ENCODE measurements at regions not wholly inside any gene's neighbourhood (a gene's known extent, or its start where the extent isn't known, plus 50 kb on each side); places are given as distances from the start of the nearest gene placed in this dataset.

- TF ChIP-seq CTCF (IDR thresholded peaks at IDR 0.05; ENCODE audit: insufficient read depth, low read depth, low read length) (no peak), EZH2 (IDR thresholded peaks at IDR 0.05; ENCODE audit: insufficient read depth, low read length) (no peak)
- Histone ChIP-seq H3K4me3 (ENCODE audit: insufficient read depth, low read depth, low read length) (no peak overlapping the region), H3K9ac (ENCODE audit: low read length) (no peak overlapping the region), H3K79me2 (ENCODE audit: insufficient read depth, low read length) (no peaks in the 10 kb centered on the region), H3K4me2 (ENCODE audit: low read length) (no peak overlapping the region), H3K27me3 (ENCODE audit: insufficient read depth, low read length) (no peaks in the 10 kb centered on the region), H3K9me3 (ENCODE audit: insufficient read depth, low read depth, low read length) (peaks cover 10% of the 10 kb centered on the region), H3K36me3 (ENCODE audit: insufficient read depth, low read length) (no peaks in the 10 kb centered on the region), H3K4me1 (ENCODE audit: insufficient read depth, low read length) (no peaks in the 10 kb centered on the region), H3K27ac (ENCODE audit: low read depth, low read length) (no peak overlapping the region), H2AFZ (ENCODE audit: low read depth, low read length) (no peak overlapping the region), H4K20me1 (ENCODE audit: insufficient read depth, low read length) (no peaks in the 10 kb centered on the region)
- no peaks in the 10 kb centered on the region for H3K9me3 Mint-ChIP-seq (ENCODE audit: unreplicated experiment)
- DNase-seq (ENCODE audit: low read depth), result no peak
- no peaks in the 10 kb centered on the region for H3K4me1 Mint-ChIP-seq (ENCODE audit: low read depth, unreplicated experiment)
- FAIRE-seq, result no peak
- no peaks in the 10 kb centered on the region for H3K36me3 Mint-ChIP-seq (ENCODE audit: low read depth, unreplicated experiment)
- H3K27ac Mint-ChIP-seq (ENCODE audit: unreplicated experiment), result no peak overlapping the region
- H3K4me3 Mint-ChIP-seq (ENCODE audit: unreplicated experiment), result no peak overlapping the region
- H3K27me3 Mint-ChIP-seq (ENCODE audit: low read depth, unreplicated experiment), result peaks cover 56% of the 10 kb centered on the region
Measured at GRCh38 chr11:134756811-134757540, 344.9 kb upstream of the B3GAT1 start.

- Histone ChIP-seq H3K4me3 (ENCODE audit: insufficient read depth, low read depth, low read length) (no peak overlapping the region), H3K9me3 (ENCODE audit: insufficient read depth, low read depth, low read length) (peaks cover 10% of the 10 kb centered on the region), H3K79me2 (ENCODE audit: insufficient read depth, low read length) (no peaks in the 10 kb centered on the region), H3K4me2 (ENCODE audit: low read length) (no peak overlapping the region), H3K36me3 (ENCODE audit: insufficient read depth, low read length) (no peaks in the 10 kb centered on the region), H4K20me1 (ENCODE audit: insufficient read depth, low read length) (no peaks in the 10 kb centered on the region), H3K9ac (ENCODE audit: low read length) (no peak overlapping the region), H3K27me3 (ENCODE audit: insufficient read depth, low read length) (no peaks in the 10 kb centered on the region), H3K27ac (ENCODE audit: low read depth, low read length) (no peak overlapping the region), H3K4me1 (ENCODE audit: insufficient read depth, low read length) (no peaks in the 10 kb centered on the region), H2AFZ (ENCODE audit: low read depth, low read length) (no peak overlapping the region)
- DNase-seq (ENCODE audit: low read depth), result no peak
- Mint-ChIP-seq H3K27me3 (ENCODE audit: low read depth, unreplicated experiment) (peaks cover 65% of the 10 kb centered on the region), H3K27ac (ENCODE audit: unreplicated experiment) (no peak overlapping the region), H3K4me1 (ENCODE audit: low read depth, unreplicated experiment) (no peaks in the 10 kb centered on the region), H3K4me3 (ENCODE audit: unreplicated experiment) (no peak overlapping the region), H3K36me3 (ENCODE audit: low read depth, unreplicated experiment) (no peaks in the 10 kb centered on the region), H3K9me3 (ENCODE audit: unreplicated experiment) (no peaks in the 10 kb centered on the region)
- no peak for FAIRE-seq
- no peak for TF ChIP-seq EZH2 (IDR thresholded peaks at IDR 0.05; ENCODE audit: insufficient read depth, low read length)
- no peak for TF ChIP-seq CTCF (IDR thresholded peaks at IDR 0.05; ENCODE audit: insufficient read depth, low read depth, low read length)
Measured at GRCh38 chr11:134755535-134755934, 343.5 kb upstream of the B3GAT1 start.

GRCh38 chr11:134754521-134755198 is 342.6 kb upstream of the B3GAT1 start:
- Histone ChIP-seq H3K9ac (ENCODE audit: low read length) (no peak overlapping the region), H2AFZ (ENCODE audit: low read depth, low read length) (no peak overlapping the region), H3K4me3 (ENCODE audit: insufficient read depth, low read depth, low read length) (no peak overlapping the region), H3K4me2 (ENCODE audit: low read length) (no peak overlapping the region), H3K79me2 (ENCODE audit: insufficient read depth, low read length) (no peaks in the 10 kb centered on the region), H3K36me3 (ENCODE audit: insufficient read depth, low read length) (no peaks in the 10 kb centered on the region), H3K27ac (ENCODE audit: low read depth, low read length) (no peak overlapping the region), H3K9me3 (ENCODE audit: insufficient read depth, low read depth, low read length) (peaks cover 10% of the 10 kb centered on the region), H3K4me1 (ENCODE audit: insufficient read depth, low read length) (no peaks in the 10 kb centered on the region), H4K20me1 (ENCODE audit: insufficient read depth, low read length) (no peaks in the 10 kb centered on the region), H3K27me3 (ENCODE audit: insufficient read depth, low read length) (no peaks in the 10 kb centered on the region)
- no peak overlapping the region for H3K4me3 Mint-ChIP-seq (ENCODE audit: unreplicated experiment)
- peaks cover 71% of the 10 kb centered on the region for H3K27me3 Mint-ChIP-seq (ENCODE audit: low read depth, unreplicated experiment)
- no peak overlapping the region for H3K27ac Mint-ChIP-seq (ENCODE audit: unreplicated experiment)
- TF ChIP-seq EZH2 (IDR thresholded peaks at IDR 0.05; ENCODE audit: insufficient read depth, low read length), result no peak
- no peak for TF ChIP-seq CTCF (IDR thresholded peaks at IDR 0.05; ENCODE audit: insufficient read depth, low read depth, low read length)
- H3K36me3 Mint-ChIP-seq (ENCODE audit: low read depth, unreplicated experiment), result peaks cover 1% of the 10 kb centered on the region
- DNase-seq (ENCODE audit: low read depth) (no peak), FAIRE-seq (no peak)
- H3K9me3 Mint-ChIP-seq (ENCODE audit: unreplicated experiment), result peaks cover 2% of the 10 kb centered on the region
- H3K4me1 Mint-ChIP-seq (ENCODE audit: low read depth, unreplicated experiment), result no peaks in the 10 kb centered on the region

Data from astrocyte (in vitro differentiated cells and primary cell).